ENCODE measurements at regions not wholly inside any gene's neighbourhood (a gene's known extent, or its start where the extent isn't known, plus 50 kb on each side); places are given as distances from the start of the nearest gene placed in this dataset.

GRCh38 chr2:212732860-212733259 lies 194.3 kb upstream of the ERBB4 start:
- Mint-ChIP-seq H3K4me1 (no peaks in the 10 kb centered on the region), H3K27me3 (ENCODE audit: low read depth) (no peaks in the 10 kb centered on the region), H3K27ac (no peak overlapping the region), H3K36me3 (ENCODE audit: insufficient read depth in 1 of 3, low read depth in 3 of 3) (no peaks in the 10 kb centered on the region), H3K4me3 (no peak overlapping the region), H3K9me3 (no peaks in the 10 kb centered on the region)
- no CpG with 5 or more reads among the region's 3 CpGs for WGBS (ENCODE audit: extremely low coverage, insufficient read length, low lambda C conversion rate)
- Histone ChIP-seq H3K23me2 (ENCODE audit: insufficient read length, low read depth, low read length, poor library complexity, severe bottlenecking) (no peaks in the 10 kb centered on the region), H3K27ac (ENCODE audit: insufficient read length, low read depth, low read length) (no peak overlapping the region), H2BK15ac (ENCODE audit: low read depth, low read length) (no peak overlapping the region), H3K79me1 (ENCODE audit: insufficient read depth, low read depth, low read length, poor library complexity, severe bottlenecking) (no peaks in the 10 kb centered on the region), H3K4me2 (ENCODE audit: insufficient read depth, insufficient read length, low read length) (no peak overlapping the region), H3K4me1 (ENCODE audit: insufficient read depth, low read length) (no peaks in the 10 kb centered on the region), H3K56ac (ENCODE audit: insufficient read length, low read depth, low read length) (no peak overlapping the region), H3K9ac (ENCODE audit: extremely low read depth, insufficient read length, low read length) (no peak overlapping the region), H3K27me3 (ENCODE audit: insufficient read depth, low read length) (no peaks in the 10 kb centered on the region), H3K18ac (ENCODE audit: insufficient read length, low read depth, low read length) (no peak overlapping the region), H2AFZ (ENCODE audit: low read length) (no peak overlapping the region), H4K5ac (ENCODE audit: insufficient read length, low read depth, low read length) (no peak overlapping the region), H4K20me1 (ENCODE audit: control insufficient read depth, insufficient read depth, insufficient read length) (no peaks in the 10 kb centered on the region), H3T11ph (ENCODE audit: low read length) (no peak overlapping the region), H2AK5ac (ENCODE audit: insufficient read length, low read length) (no peak overlapping the region), H3K79me2 (ENCODE audit: insufficient read depth, low read length) (no peaks in the 10 kb centered on the region), H3K4ac (ENCODE audit: low read depth, low read length) (no peak overlapping the region), H2BK12ac (ENCODE audit: insufficient read length, low read depth, low read length) (no peak overlapping the region), H2BK20ac (ENCODE audit: low read depth, low read length, poor library complexity, severe bottlenecking) (no peak overlapping the region), H4K91ac (ENCODE audit: insufficient read length, low read depth, low read length) (no peak overlapping the region), H3K9me3 (ENCODE audit: control insufficient read depth, low read depth, low read length) (no peaks in the 10 kb centered on the region), H3K14ac (ENCODE audit: insufficient read depth, low read length) (no peak overlapping the region), H4K8ac (replicated peaks; ENCODE audit: insufficient read length, low read depth, low read length) (no peak overlapping the region), H2BK5ac (ENCODE audit: insufficient read length, low read length) (no peak overlapping the region), H2BK120ac (ENCODE audit: low read depth, low read length, poor library complexity, severe bottlenecking) (no peak overlapping the region), H3K23ac (ENCODE audit: insufficient read length, low read depth, low read length) (no peak overlapping the region)
- TF ChIP-seq, protein P1, sequence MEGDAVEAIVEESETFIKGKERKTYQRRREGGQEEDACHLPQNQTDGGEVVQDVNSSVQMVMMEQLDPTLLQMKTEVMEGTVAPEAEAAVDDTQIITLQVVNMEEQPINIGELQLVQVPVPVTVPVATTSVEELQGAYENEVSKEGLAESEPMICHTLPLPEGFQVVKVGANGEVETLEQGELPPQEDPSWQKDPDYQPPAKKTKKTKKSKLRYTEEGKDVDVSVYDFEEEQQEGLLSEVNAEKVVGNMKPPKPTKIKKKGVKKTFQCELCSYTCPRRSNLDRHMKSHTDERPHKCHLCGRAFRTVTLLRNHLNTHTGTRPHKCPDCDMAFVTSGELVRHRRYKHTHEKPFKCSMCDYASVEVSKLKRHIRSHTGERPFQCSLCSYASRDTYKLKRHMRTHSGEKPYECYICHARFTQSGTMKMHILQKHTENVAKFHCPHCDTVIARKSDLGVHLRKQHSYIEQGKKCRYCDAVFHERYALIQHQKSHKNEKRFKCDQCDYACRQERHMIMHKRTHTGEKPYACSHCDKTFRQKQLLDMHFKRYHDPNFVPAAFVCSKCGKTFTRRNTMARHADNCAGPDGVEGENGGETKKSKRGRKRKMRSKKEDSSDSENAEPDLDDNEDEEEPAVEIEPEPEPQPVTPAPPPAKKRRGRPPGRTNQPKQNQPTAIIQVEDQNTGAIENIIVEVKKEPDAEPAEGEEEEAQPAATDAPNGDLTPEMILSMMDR (conservative IDR thresholded peaks at IDR 0.05), result no peak
- DNase-seq, result no peak
